Esophagus (tissue), 2 donors: ENCODE measurements at regions not wholly inside any gene's neighbourhood (a gene's known extent, or its start where the extent isn't known, plus 50 kb on each side); places are given as distances from the start of the nearest gene placed in this dataset.
"Not testable (repeated sequence)": the region's sequence is repeated elsewhere in the genome, so short reads cannot be mapped to it uniquely, and the experiment has no call there.

Source experiments
- H3K27ac ChIP-seq, 2 donors: one replicate each; pipeline ENCODE4 v1.5.1; 2013; ENCODE audit warnings: low read depth in 2 of 2, mild to moderate bottlenecking in 2 of 2, inconsistent platforms in 1 of 2, low read length in 1 of 2, moderate library complexity in 1 of 2
- H3K27me3 ChIP-seq, 2 donors: one replicate each; pipeline ENCODE4 v1.6.1; 2013; ENCODE audit warnings: low read length in 2 of 2, control low read depth in 1 of 2, mild to moderate bottlenecking in 1 of 2; ENCODE audit not compliant: insufficient read depth in 2 of 2, control insufficient read depth in 1 of 2
- H3K36me3 ChIP-seq, 2 donors: one replicate each; pipeline ENCODE4 v1.6.1; 2013; ENCODE audit warnings: low read length in 1 of 2; ENCODE audit not compliant: control insufficient read depth in 2 of 2, insufficient read depth in 2 of 2
- H3K4me1 ChIP-seq, 2 donors: one replicate each; pipeline ENCODE4 v1.6.1; 2013; ENCODE audit warnings: low read length in 1 of 2; ENCODE audit not compliant: control insufficient read depth in 2 of 2, insufficient read depth in 2 of 2
- H3K4me3 ChIP-seq, 2 donors: one replicate each; pipeline ENCODE4 v1.5.1; 2013; ENCODE audit warnings: low read length in 2 of 2, mild to moderate bottlenecking in 2 of 2, low read depth in 1 of 2, moderate library complexity in 1 of 2
- H3K9me3 ChIP-seq, 2 donors: one replicate each; pipeline ENCODE4 v1.6.1; 2013; ENCODE audit warnings: mild to moderate bottlenecking in 2 of 2, low read depth in 1 of 2, low read length in 1 of 2, moderate library complexity in 1 of 2; ENCODE audit not compliant: control insufficient read depth in 2 of 2, insufficient read depth in 1 of 2
- WGBS, 2 donors: extraction: QIAGEN DNeasy Blood & Tissue Kit; methylation state at CpG; one replicate each; pipeline ENCODE4 v1.1.7; 2013; 5-methylcytosine and 5-hydroxymethylcytosine counted together
- donor health status: healthy with polysubstance abuse.
- donor health status: Bipolar disorder and iron deficiency.

- Histone ChIP-seq H3K4me1 (no peaks in the 10 kb centered on the region), H3K9me3 (no peaks in the 10 kb centered on the region), H3K27ac (no peak overlapping the region), H3K27me3 (no peaks in the 10 kb centered on the region), H3K4me3 (no peak overlapping the region), H3K36me3 (no peaks in the 10 kb centered on the region)
- 59% methylated on average over 2 of the region's 2 CpGs for WGBS, 2 donors
Observed at GRCh38 chr6:21868226-21868625, 274.7 kb downstream of the SOX4 start.

- WGBS, 2 donors, result 63 to 67% methylated on average over 8 of the region's 8 CpGs
- Histone ChIP-seq H3K36me3 (no peaks in the 10 kb centered on the region), H3K4me1 (no peaks in the 10 kb centered on the region), H3K27me3 (no peaks in the 10 kb centered on the region), H3K27ac (no peak overlapping the region), H3K9me3 (no peaks in the 10 kb centered on the region), H3K4me3 (no peak overlapping the region)
Observed at GRCh38 chr6:21869085-21869771, 275.7 kb downstream of the SOX4 start.

GRCh38 chr6:21870076-21870730 lies 276.7 kb downstream of the SOX4 start:
- no peaks in the 10 kb centered on the region for H3K36me3 ChIP-seq
- H3K4me1 ChIP-seq, result no peaks in the 10 kb centered on the region
- H3K4me3 ChIP-seq, result no peak overlapping the region
- no peak overlapping the region for H3K27ac ChIP-seq
- H3K9me3 ChIP-seq, result no peaks in the 10 kb centered on the region
- 68 to 79% methylated on average over 5 of the region's 5 CpGs for WGBS, 2 donors
- H3K27me3 ChIP-seq, result no peaks in the 10 kb centered on the region

GRCh38 chr6:21871831-21872230 lies 278.3 kb downstream of the SOX4 start:
- Histone ChIP-seq H3K4me1 (no peaks in the 10 kb centered on the region), H3K27ac (no peak overlapping the region), H3K4me3 (no peak overlapping the region), H3K27me3 (no peaks in the 10 kb centered on the region), H3K36me3 (no peaks in the 10 kb centered on the region), H3K9me3 (no peaks in the 10 kb centered on the region)
- 83 to 87% methylated on average over 5 of the region's 5 CpGs for WGBS, 2 donors

GRCh38 chr6:21872749-21873148 lies 279.2 kb downstream of the SOX4 start:
- H3K27ac ChIP-seq, result no peak overlapping the region
- H3K36me3 ChIP-seq, result no peaks in the 10 kb centered on the region
- no peaks in the 10 kb centered on the region for H3K9me3 ChIP-seq
- 74 to 78% methylated on average over 2 of the region's 2 CpGs for WGBS, 2 donors
- no peaks in the 10 kb centered on the region for H3K27me3 ChIP-seq
- no peaks in the 10 kb centered on the region for H3K4me1 ChIP-seq
- H3K4me3 ChIP-seq, result no peak overlapping the region

- H3K4me1 ChIP-seq, result no peaks in the 10 kb centered on the region
- H3K27me3 ChIP-seq, result no peaks in the 10 kb centered on the region
- H3K36me3 ChIP-seq, result no peaks in the 10 kb centered on the region
- H3K4me3 ChIP-seq, result no peak overlapping the region
- H3K27ac ChIP-seq, result no peak overlapping the region
- H3K9me3 ChIP-seq, result no peaks in the 10 kb centered on the region
- 35 to 63% methylated on average over 10 of the region's 10 CpGs for WGBS, 2 donors
Observed at GRCh38 chr6:21873562-21873961, 280.0 kb downstream of the SOX4 start.

GRCh38 chr6:21874372-21874771 lies 280.8 kb downstream of the SOX4 start:
- H3K9me3 ChIP-seq, result no peaks in the 10 kb centered on the region
- H3K27me3 ChIP-seq, result no peaks in the 10 kb centered on the region
- 94 to 96% methylated on average over 5 of the region's 5 CpGs for WGBS, 2 donors
- no peaks in the 10 kb centered on the region for H3K36me3 ChIP-seq
- no peak overlapping the region for H3K27ac ChIP-seq
- no peaks in the 10 kb centered on the region for H3K4me1 ChIP-seq
- H3K4me3 ChIP-seq, result no peak overlapping the region

- not testable (repeated sequence) for H3K9me3 ChIP-seq, H3K27me3 ChIP-seq, H3K4me3 ChIP-seq, H3K36me3 ChIP-seq, H3K27ac ChIP-seq, H3K4me1 ChIP-seq
- WGBS, 2 donors, result 77 to 84% methylated on average over 4 of the region's 4 CpGs
Observed at GRCh38 chr6:21877037-21877436, 283.5 kb downstream of the SOX4 start.

- 79 to 87% methylated on average over 2 of the region's 2 CpGs for whole genome bisulfite sequencing, 2 donors
- not testable (repeated sequence) for H3K9me3 ChIP-seq, H3K36me3 ChIP-seq
Observed at GRCh38 chr6:21880249-21880648, 286.7 kb downstream of the SOX4 start.

GRCh38 chr6:21881969-21882465 lies 288.5 kb downstream of the SOX4 start:
- Histone ChIP-seq H3K4me3 (no peak overlapping the region), H3K27ac (no peak overlapping the region), H3K36me3 (no peaks in the 10 kb centered on the region), H3K27me3 (no peaks in the 10 kb centered on the region), H3K9me3 (no peaks in the 10 kb centered on the region), H3K4me1 (no peaks in the 10 kb centered on the region)
- WGBS, 2 donors, result 80 to 88% methylated on average over 1 of the region's 1 CpG

More at GRCh38 chr6:21880249-21880648, 286.7 kb downstream of the SOX4 start:
- H3K27me3 ChIP-seq, H3K27ac ChIP-seq, H3K4me3 ChIP-seq, H3K4me1 ChIP-seq: not testable (repeated sequence)
